Transverse colon (tissue), 4 donors: ENCODE measurements at regions not wholly inside any gene's neighbourhood (a gene's known extent, or its start where the extent isn't known, plus 50 kb on each side); places are given as distances from the start of the nearest gene placed in this dataset.

Source experiments
- DNase-seq: peaks from one replicate; pipeline ENCODE4 v3.0.0-alpha.2; 2019
- H3K27ac ChIP-seq, 4 donors: fragments of 200-600 bp; sonication (generic); 2 replicates each; pipeline ENCODE4 v1.5.1; 2016 to 2018; ENCODE audit warnings: inconsistent platforms in 4 of 4
- H3K27me3 ChIP-seq: fragments of 200-600 bp; sonication (generic); 2 replicates; pipeline ENCODE4 v1.5.1; 2017; ENCODE audit warnings: inconsistent platforms
- H3K36me3 ChIP-seq, 4 donors: fragments of 200-600 bp; sonication (generic); 2 replicates each; pipeline ENCODE4 v1.5.1; 2017 to 2019; ENCODE audit warnings: inconsistent platforms in 4 of 4
- H3K4me1 ChIP-seq, 4 donors: fragments of 200-600 bp; sonication (generic); 2 replicates each; pipeline ENCODE4 v1.5.1; 2017 to 2020; ENCODE audit warnings: inconsistent platforms in 4 of 4
- H3K4me3 ChIP-seq, 4 donors: fragments of 200-600 bp; sonication (generic); 1 replicate in 1 of 4; 2 replicates in 3 of 4; pipeline versions ENCODE4 v1.5.1 to v1.6.1; 2017 to 2019; ENCODE audit warnings: inconsistent platforms in 4 of 4
- H3K9me3 ChIP-seq, 2 donors: fragments of 200-600 bp; sonication (generic); 2 replicates each; pipeline ENCODE4 v1.5.1; 2017 to 2019; ENCODE audit warnings: inconsistent platforms in 2 of 2
- EP300 ChIP-seq: sonication (generic); formaldehyde crosslinking; IDR thresholded peaks from one replicate; pipeline ENCODE4 v1.6.1; 2017; ENCODE audit warnings: antibody characterized with exemption, low read depth
- POLR2A ChIP-seq: fragments of 450-650 bp; IDR thresholded peaks from one replicate; pipeline ENCODE4 v1.6.1; 2016; ENCODE audit warnings: antibody characterized with exemption, mild to moderate bottlenecking, moderate library complexity
- POLR2AphosphoS5 ChIP-seq, 3 donors: sonication (generic); formaldehyde crosslinking; IDR thresholded peaks; one replicate each; pipeline ENCODE4 v1.6.1; 2016; ENCODE audit warnings: antibody characterized with exemption in 3 of 3
- WGBS, 2 donors: methylation state at CpG; one replicate each; pipeline ENCODE4 v1.1.5; 2018; ENCODE audit warnings: low coverage in 1 of 2; 5-methylcytosine and 5-hydroxymethylcytosine counted together
- in situ Hi-C, 4 donors: fragments of 200-750 bp; cut with MboI; loops; one replicate each; pipeline versions ENCODE4 v1.15.0 to v1.15.1; 2017; ENCODE audit warnings: low sequenced_read_pairs in 3 of 4, low pct_ligation_motif_present in 1 of 4, low pct_unique_long_range_greater_than_20kb in 1 of 4
- intact Hi-C: fragments of 100-400 bp; cut with DNase I; formaldehyde crosslinking; loops from one replicate; pipeline ENCODE4 v1.15.1; 2023; ENCODE audit warnings: low total_unique reads
- TF ChIP-seq, protein P1 (sequence below), 5 experiments: fragments of 200-600 bp in 3 of 5; fragments of 450-650 bp in 2 of 5; sonication (generic) in 3 of 5; IDR thresholded peaks; 1 replicate in 2 of 5; 2 replicates in 3 of 5; pipeline ENCODE4 v1.5.1; 2016 to 2017; ENCODE audit warnings: antibody characterized with exemption in 5 of 5, inconsistent platforms in 3 of 5, mild to moderate bottlenecking in 2 of 5, moderate library complexity in 1 of 5

DNA sequence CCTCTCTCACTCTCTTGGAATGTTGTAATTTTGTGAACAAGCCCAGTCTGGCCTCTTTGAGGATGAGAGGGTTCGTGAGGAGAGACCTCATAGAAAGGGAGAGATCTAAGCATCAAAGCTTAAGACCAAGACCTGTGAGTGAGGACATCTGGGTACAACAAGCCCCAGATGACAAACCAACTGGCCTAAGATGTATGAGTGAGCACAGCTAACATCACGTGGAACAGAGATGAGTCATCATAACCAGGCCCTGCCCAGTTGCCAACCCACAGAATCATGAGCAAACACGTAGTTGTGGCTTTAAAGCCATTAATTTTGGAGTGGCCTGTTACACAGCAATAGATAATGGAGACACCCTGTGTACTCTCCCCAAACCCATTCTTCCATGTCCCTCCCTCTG, 439.1 kb upstream of the KIF2A start:
- WGBS, 2 donors = 17 to 38% methylated on average over 1 to 3 of the region's 3 CpGs
- no peak for DNase-seq
- Histone ChIP-seq H3K27me3 (no peaks in the 10 kb centered on the region), H3K9me3 (no peaks in the 10 kb centered on the region), H3K27ac (no peak overlapping the region), H3K36me3 (no peaks in the 10 kb centered on the region), H3K4me1 (no peaks in the 10 kb centered on the region), H3K4me3 (no peak overlapping the region)
- TF ChIP-seq EP300 = no peak
- no peak for TF ChIP-seq POLR2A
- TF ChIP-seq, protein P1, sequence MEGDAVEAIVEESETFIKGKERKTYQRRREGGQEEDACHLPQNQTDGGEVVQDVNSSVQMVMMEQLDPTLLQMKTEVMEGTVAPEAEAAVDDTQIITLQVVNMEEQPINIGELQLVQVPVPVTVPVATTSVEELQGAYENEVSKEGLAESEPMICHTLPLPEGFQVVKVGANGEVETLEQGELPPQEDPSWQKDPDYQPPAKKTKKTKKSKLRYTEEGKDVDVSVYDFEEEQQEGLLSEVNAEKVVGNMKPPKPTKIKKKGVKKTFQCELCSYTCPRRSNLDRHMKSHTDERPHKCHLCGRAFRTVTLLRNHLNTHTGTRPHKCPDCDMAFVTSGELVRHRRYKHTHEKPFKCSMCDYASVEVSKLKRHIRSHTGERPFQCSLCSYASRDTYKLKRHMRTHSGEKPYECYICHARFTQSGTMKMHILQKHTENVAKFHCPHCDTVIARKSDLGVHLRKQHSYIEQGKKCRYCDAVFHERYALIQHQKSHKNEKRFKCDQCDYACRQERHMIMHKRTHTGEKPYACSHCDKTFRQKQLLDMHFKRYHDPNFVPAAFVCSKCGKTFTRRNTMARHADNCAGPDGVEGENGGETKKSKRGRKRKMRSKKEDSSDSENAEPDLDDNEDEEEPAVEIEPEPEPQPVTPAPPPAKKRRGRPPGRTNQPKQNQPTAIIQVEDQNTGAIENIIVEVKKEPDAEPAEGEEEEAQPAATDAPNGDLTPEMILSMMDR (IDR thresholded peaks at IDR 0.05) = no peak
- no peak for TF ChIP-seq POLR2AphosphoS5 (IDR thresholded peaks at IDR 0.05)
- in situ Hi-C loops (no loop called here), intact Hi-C loops (no loop called here)

DNA sequence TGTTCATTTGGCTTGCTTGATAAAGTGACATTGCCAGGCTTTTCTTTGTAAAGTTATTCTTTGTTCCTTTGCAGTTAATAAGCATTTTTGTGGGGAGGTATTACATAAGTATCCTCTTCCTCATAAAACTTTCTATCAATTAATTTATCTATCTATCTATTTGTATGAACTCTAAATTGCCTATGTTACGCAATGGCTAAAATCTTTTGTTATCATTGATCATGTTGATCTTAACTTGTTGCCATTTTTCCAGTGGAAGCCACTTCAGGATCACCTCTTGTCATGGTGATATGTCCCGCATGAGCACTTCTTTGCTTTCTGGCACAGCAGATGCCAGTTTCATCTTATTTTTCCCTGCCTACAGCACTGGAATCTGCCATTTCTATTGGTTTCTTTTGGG, 436.7 kb upstream of the KIF2A start:
- no peak for DNase-seq
- whole genome bisulfite sequencing, 2 donors = 92 to 100% methylated on average over 1 to 2 of the region's 2 CpGs
- no peak overlapping the region for H3K4me3 ChIP-seq
- no peaks in the 10 kb centered on the region for H3K27me3 ChIP-seq
- intact Hi-C loops (no loop called here), in situ Hi-C loops (no loop called here)
- H3K9me3 ChIP-seq = no peaks in the 10 kb centered on the region
- H3K36me3 ChIP-seq = no peaks in the 10 kb centered on the region
- TF ChIP-seq, protein P1 (IDR thresholded peaks at IDR 0.05) = no peak
- TF ChIP-seq POLR2AphosphoS5 (IDR thresholded peaks at IDR 0.05) (no peak), POLR2A (no peak), EP300 (no peak)
- H3K4me1 ChIP-seq = no peaks in the 10 kb centered on the region
- H3K27ac ChIP-seq = no peak overlapping the region

DNA sequence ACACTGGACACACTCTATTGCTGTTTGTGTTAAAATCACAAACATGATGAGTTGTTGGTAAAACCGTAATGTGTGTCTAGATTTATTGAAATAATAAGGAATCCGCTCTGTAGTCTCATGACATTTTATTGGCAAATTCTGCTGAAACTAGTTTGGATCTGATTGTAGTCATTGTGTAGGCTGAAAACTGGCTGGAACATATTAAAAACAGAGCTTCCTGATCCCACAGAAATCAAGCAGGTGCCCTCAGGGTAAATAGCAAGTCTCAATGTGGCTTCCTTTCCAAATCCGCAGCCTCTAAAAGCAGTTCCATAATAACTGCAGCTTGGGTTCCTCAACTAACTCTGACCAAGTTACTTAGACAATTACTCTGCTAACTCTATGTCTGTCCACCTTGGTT, 427.5 kb upstream of the KIF2A start:
- in situ Hi-C loops (no loop called here), intact Hi-C loops (no loop called here)

DNA sequence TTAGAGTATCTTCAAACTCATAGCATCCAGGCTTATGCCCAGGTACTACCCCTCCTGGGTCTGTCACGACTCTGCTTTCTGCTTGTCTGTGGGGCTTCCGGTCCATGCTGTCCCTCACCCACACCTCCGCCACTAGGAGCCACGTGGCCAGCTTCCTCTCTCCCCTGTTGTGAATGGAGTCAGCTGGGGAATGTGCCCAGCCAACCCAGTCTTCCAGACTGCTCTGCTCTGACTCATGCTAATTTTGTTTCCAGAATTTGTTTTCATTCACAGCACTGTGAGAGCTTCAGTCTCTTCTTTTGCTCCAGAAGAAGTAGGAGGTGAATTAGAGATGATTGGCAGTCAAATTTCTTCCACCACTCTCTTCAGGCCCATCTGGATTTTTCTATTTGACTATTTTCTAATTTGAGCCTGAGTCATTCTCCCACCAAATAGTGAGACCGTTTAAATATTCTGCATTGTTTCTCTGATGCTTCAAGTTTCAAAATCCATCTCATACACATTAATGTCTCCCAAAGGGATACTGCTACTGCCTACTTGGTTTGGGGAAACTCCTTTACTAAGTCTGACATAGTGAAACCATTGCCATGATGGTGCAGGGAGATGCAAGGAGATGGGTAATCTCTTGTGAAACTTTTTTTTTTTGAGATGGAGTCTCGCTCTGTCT, 424.1 kb upstream of the KIF2A start:
- H3K36me3 ChIP-seq = no peaks in the 10 kb centered on the region
- in situ Hi-C loops = no loop called here
- no peak overlapping the region for H3K4me3 ChIP-seq
- WGBS, 2 donors = 59 to 77% methylated on average over 6 of the region's 6 CpGs
- intact Hi-C loops = no loop called here
- no peaks in the 10 kb centered on the region for H3K4me1 ChIP-seq
- H3K9me3 ChIP-seq = no peaks in the 10 kb centered on the region
- TF ChIP-seq POLR2A = no peak
- TF ChIP-seq, protein P1 (IDR thresholded peaks at IDR 0.05) = no peak
- TF ChIP-seq EP300 = no peak
- TF ChIP-seq POLR2AphosphoS5 (IDR thresholded peaks at IDR 0.05) = no peak
- no peak overlapping the region for H3K27ac ChIP-seq
- DNase-seq = no peak
- no peaks in the 10 kb centered on the region for H3K27me3 ChIP-seq

More for the DNA sequence above, 427.5 kb upstream of the KIF2A start:
- Histone ChIP-seq H3K27me3 (no peaks in the 10 kb centered on the region), H3K36me3 (no peaks in the 10 kb centered on the region), H3K9me3 (no peaks in the 10 kb centered on the region), H3K27ac (no peak overlapping the region), H3K4me3 (no peak overlapping the region), H3K4me1 (no peaks in the 10 kb centered on the region)
- no peak for DNase-seq
- WGBS, 2 donors = 90 to 91% methylated on average over 3 of the region's 3 CpGs
- no peak for TF ChIP-seq POLR2AphosphoS5 (IDR thresholded peaks at IDR 0.05)
- no peak for TF ChIP-seq POLR2A
- TF ChIP-seq, protein P1 (IDR thresholded peaks at IDR 0.05) = no peak
- TF ChIP-seq EP300 = no peak
